Tibial artery (tissue), 4 donors: ENCODE measurements at regions not wholly inside any gene's neighbourhood (a gene's known extent, or its start where the extent isn't known, plus 50 kb on each side); places are given as distances from the start of the nearest gene placed in this dataset.

Experiments used
- DNase-seq, 2 donors: peaks; one replicate each; pipeline ENCODE4 v3.0.0-alpha.2; 2019
- H3K27ac ChIP-seq, 2 donors: fragments of 200-600 bp; sonication (generic) in 1 of 2; 1 replicate in 1 of 2; 2 replicates in 1 of 2; pipeline ENCODE4 v1.5.1; 2018 to 2019; ENCODE audit warnings: mild to moderate bottlenecking in 1 of 2
- H3K27me3 ChIP-seq, 2 donors: fragments of 200-600 bp; sonication (generic) in 1 of 2; one replicate each; pipeline versions ENCODE4 v1.5.1 to v1.6.0; 2016 to 2019
- H3K36me3 ChIP-seq, 3 donors: fragments of 200-600 bp; sonication (generic) in 2 of 3; one replicate each; pipeline ENCODE4 v1.5.1; 2016 to 2019; ENCODE audit warnings: mild to moderate bottlenecking in 2 of 3
- H3K4me1 ChIP-seq, 4 donors: fragments of 200-600 bp; sonication (generic) in 2 of 4; 1 replicate in 3 of 4; 2 replicates in 1 of 4; pipeline ENCODE4 v1.5.1; 2016 to 2019
- H3K4me3 ChIP-seq, 2 donors: fragments of 200-600 bp; sonication (generic) in 1 of 2; 1 replicate in 1 of 2; 2 replicates in 1 of 2; pipeline ENCODE4 v1.5.1; 2018 to 2019; ENCODE audit warnings: mild to moderate bottlenecking in 2 of 2
- H3K9me3 ChIP-seq, 3 donors: fragments of 200-600 bp; sonication (generic) in 1 of 3; one replicate each; pipeline ENCODE4 v1.5.1; 2016 to 2019
- intact Hi-C: fragments of 100-400 bp; cut with DNase I; formaldehyde crosslinking; loops from one replicate; pipeline ENCODE4 v1.15.0; 2023; ENCODE audit warnings: low total_unique reads
- TF ChIP-seq, protein P1 (sequence below), 2 experiments: fragments of 200-600 bp in 1 of 2; fragments of 450-650 bp in 1 of 2; IDR thresholded peaks; one replicate each; pipeline ENCODE4 v1.5.1; 2017 to 2019; ENCODE audit warnings: antibody characterized with exemption in 2 of 2, mild to moderate bottlenecking in 1 of 2, moderate library complexity in 1 of 2

DNA sequence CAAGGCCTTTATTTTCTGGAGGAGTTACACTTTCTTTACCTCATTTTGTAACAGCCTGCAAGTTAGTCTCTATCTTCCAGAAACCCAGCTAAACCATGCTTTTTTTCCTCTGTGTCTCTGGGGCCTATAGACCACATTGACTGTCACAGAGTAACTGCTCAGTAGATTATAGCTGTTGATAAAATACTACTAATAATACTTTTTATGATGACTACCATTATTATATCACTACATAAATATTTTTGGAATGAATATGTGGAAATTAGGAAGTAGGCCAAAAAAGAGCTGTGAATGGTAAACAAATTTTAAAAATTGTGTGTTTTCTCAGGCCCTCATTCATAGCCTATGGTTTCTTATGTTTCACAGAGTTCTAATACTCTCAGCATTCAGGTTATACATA is 233.1 kb upstream of the USP24 start:
- TF ChIP-seq, protein P1, sequence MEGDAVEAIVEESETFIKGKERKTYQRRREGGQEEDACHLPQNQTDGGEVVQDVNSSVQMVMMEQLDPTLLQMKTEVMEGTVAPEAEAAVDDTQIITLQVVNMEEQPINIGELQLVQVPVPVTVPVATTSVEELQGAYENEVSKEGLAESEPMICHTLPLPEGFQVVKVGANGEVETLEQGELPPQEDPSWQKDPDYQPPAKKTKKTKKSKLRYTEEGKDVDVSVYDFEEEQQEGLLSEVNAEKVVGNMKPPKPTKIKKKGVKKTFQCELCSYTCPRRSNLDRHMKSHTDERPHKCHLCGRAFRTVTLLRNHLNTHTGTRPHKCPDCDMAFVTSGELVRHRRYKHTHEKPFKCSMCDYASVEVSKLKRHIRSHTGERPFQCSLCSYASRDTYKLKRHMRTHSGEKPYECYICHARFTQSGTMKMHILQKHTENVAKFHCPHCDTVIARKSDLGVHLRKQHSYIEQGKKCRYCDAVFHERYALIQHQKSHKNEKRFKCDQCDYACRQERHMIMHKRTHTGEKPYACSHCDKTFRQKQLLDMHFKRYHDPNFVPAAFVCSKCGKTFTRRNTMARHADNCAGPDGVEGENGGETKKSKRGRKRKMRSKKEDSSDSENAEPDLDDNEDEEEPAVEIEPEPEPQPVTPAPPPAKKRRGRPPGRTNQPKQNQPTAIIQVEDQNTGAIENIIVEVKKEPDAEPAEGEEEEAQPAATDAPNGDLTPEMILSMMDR (IDR thresholded peaks at IDR 0.05): no peak
- DNase-seq: no peak
- Histone ChIP-seq H3K36me3 (no peaks in the 10 kb centered on the region), H3K27me3 (no peaks in the 10 kb centered on the region), H3K4me1 (peaks cover 0 to 40% (median 11%) of the 10 kb centered on the region in 4 donors), H3K9me3 (no peaks in the 10 kb centered on the region), H3K4me3 (no peak overlapping the region), H3K27ac (no peak overlapping the region)
- intact Hi-C loops: loop anchor here (10.0 kb wide), 1 partner anchor 163 kb away; no protein-coding TSS in a partner anchor

DNA sequence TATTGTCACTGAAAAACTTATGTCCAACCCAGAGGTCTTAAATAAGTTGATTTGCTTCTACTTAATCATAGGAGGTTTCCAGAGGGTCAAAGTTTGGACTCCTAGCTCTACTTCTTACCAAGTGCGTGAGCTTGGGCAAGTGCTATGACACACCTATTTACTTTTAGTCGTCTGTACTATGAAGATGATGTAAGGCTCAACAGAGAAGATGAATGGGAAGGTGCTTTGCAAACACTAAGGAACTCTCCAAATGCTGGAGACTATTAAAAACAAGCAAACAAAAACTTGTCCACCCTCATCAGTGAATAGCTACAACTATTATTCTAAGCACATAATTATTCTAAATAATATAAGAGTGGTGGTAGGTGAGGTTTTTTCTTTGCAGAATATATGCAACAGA is 232.3 kb upstream of the USP24 start:
- Histone ChIP-seq H3K4me1 (peaks cover 0 to 42% (median 16%) of the 10 kb centered on the region in 4 donors), H3K9me3 (no peaks in the 10 kb centered on the region), H3K27ac (no peak overlapping the region), H3K36me3 (no peaks in the 10 kb centered on the region), H3K27me3 (no peaks in the 10 kb centered on the region), H3K4me3 (no peak overlapping the region)
- intact Hi-C loops: loop anchor here (10.0 kb wide), 1 partner anchor 163 kb away; no protein-coding TSS in a partner anchor
- no peak for DNase-seq
- TF ChIP-seq, protein P1 (IDR thresholded peaks at IDR 0.05): no peak

DNA sequence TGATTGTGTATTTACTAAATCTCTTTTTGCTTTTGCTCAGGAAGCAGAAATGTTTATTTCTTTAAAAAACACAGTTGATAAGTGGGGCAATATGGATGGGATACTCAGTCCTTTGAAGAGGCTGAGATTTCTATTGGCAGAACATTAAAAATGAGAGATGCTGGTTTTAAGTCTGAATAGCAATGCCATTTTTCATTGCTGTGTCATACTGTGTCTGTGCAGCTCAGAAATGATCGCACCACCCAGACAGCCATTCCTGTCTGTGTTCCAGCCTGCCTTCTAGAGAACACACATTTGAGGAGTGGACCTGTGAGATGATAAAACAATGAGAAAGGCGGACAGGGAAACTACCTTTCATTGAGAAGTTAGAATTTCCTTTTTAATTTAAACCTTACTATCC is 231.2 kb upstream of the USP24 start:
- no peaks in the 10 kb centered on the region for H3K27me3 ChIP-seq
- H3K4me1 ChIP-seq: peaks cover 0 to 42% (median 16%) of the 10 kb centered on the region in 4 donors
- intact Hi-C loops: loop anchor here (10.0 kb wide), 1 partner anchor 162 kb away; no protein-coding TSS in a partner anchor
- TF ChIP-seq, protein P1 (IDR thresholded peaks at IDR 0.05): no peak
- no peak for DNase-seq
- no peak overlapping the region for H3K4me3 ChIP-seq
- H3K9me3 ChIP-seq: no peaks in the 10 kb centered on the region
- peak overlapping the region in 1 of 2 donors; percentile 86 for H3K27ac ChIP-seq
- no peaks in the 10 kb centered on the region for H3K36me3 ChIP-seq

DNA sequence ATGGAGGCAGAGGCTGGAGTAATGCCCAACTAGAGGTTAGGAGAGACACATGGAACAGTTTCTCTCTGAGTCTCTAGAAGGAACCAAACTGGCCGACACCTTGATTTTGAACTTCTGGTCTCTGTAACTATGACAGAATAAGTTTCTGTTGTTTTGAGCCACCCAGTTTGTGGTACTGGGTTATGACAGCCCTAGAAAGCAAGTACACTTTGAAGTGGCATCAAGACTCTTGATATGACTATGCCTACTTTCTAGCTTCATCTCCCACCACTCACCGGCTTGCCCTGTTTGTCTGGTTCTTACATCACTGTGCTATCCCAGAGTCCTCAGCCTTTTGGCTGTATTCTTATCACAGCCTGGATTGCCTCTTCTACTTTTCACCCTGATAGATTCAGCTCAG is 230.3 kb upstream of the USP24 start:
- H3K27me3 ChIP-seq: no peaks in the 10 kb centered on the region
- peak overlapping the region; percentile 82 to 86 for H3K27ac ChIP-seq
- no peak for DNase-seq
- no peaks in the 10 kb centered on the region for H3K9me3 ChIP-seq
- intact Hi-C loops: loop anchor here (10.0 kb wide), 1 partner anchor 161 kb away; no protein-coding TSS in a partner anchor
- TF ChIP-seq, protein P1 (IDR thresholded peaks at IDR 0.05): no peak
- peaks cover 0 to 42% (median 16%) of the 10 kb centered on the region in 4 donors for H3K4me1 ChIP-seq
- H3K36me3 ChIP-seq: no peaks in the 10 kb centered on the region
- no peak overlapping the region for H3K4me3 ChIP-seq

DNA sequence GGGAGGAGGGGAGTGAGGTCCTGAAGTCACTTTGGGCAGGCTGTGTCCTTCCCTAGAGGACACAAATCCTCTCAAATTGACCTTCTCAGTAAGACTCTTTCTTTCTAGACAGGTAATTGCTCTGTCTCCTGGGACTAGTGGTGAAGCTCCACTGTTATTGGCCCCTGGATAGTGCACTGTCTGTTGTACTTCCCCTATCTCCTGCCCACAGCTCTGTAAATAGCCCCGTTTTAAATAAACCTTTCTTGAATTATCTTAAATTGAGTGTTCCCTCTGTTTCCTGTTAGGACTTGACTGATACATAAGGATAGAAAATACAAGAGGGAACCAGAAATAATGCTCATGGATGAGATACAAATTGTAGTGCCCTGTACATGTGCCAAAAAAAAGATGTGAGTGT is 229.5 kb upstream of the USP24 start:
- Histone ChIP-seq H3K9me3 (no peaks in the 10 kb centered on the region), H3K4me3 (no peak overlapping the region), H3K4me1 (peaks cover 0 to 42% (median 16%) of the 10 kb centered on the region in 4 donors), H3K27ac (peak overlapping the region; percentile 82 to 86), H3K27me3 (no peaks in the 10 kb centered on the region), H3K36me3 (no peaks in the 10 kb centered on the region)
- intact Hi-C loops: loop anchor here (10.0 kb wide), 1 partner anchor 160 kb away; no protein-coding TSS in a partner anchor
- TF ChIP-seq, protein P1 (IDR thresholded peaks at IDR 0.05): no peak
- no peak for DNase-seq
